ENCODE measurements at regions not wholly inside any gene's neighbourhood (a gene's known extent, or its start where the extent isn't known, plus 50 kb on each side); places are given as distances from the start of the nearest gene placed in this dataset.

GRCh38 chr14:85764822-85765221, 234.9 kb downstream of the FLRT2 start:
- no peak for DNase-seq (ENCODE audit: low read depth)

- no peak for DNase-seq (ENCODE audit: low read depth)
These were observed 232.6 kb downstream of the FLRT2 start for GRCh38 chr14:85762526-85762925.

GRCh38 chr14:85752175-85752574, 222.2 kb downstream of the FLRT2 start:
- DNase-seq (ENCODE audit: low read depth) = no peak

GRCh38 chr14:85744573-85744972, 214.6 kb downstream of the FLRT2 start:
- DNase-seq (ENCODE audit: low read depth) = no peak

- no peak for DNase-seq (ENCODE audit: low read depth)
These were observed 202.1 kb downstream of the FLRT2 start for GRCh38 chr14:85732031-85732430.

GRCh38 chr14:85731186-85731585, 201.2 kb downstream of the FLRT2 start:
- no peak for DNase-seq (ENCODE audit: low read depth)

- DNase-seq (ENCODE audit: low read depth) = no peak
These were observed 198.6 kb downstream of the FLRT2 start for GRCh38 chr14:85728476-85729065.

- DNase-seq (ENCODE audit: low read depth) = no peak
These were observed 184.1 kb downstream of the FLRT2 start for GRCh38 chr14:85714069-85714468.

GRCh38 chr14:85711620-85712019, 181.7 kb downstream of the FLRT2 start:
- DNase-seq (ENCODE audit: low read depth) = no peak

Data from T-helper 22 cell (primary cell).